NB4 (cell line): ENCODE measurements at regions not wholly inside any gene's neighbourhood (a gene's known extent, or its start where the extent isn't known, plus 50 kb on each side); places are given as distances from the start of the nearest gene placed in this dataset.

ENCODE experiments used
- CTCF ChIP-seq: IDR thresholded peaks from one replicate; pipeline ENCODE4 v1.5.1; 2012; ENCODE audit warnings: low read depth, low read length
- MAX ChIP-seq: IDR thresholded peaks from 2 replicates; pipeline ENCODE4 v1.6.1; 2011; ENCODE audit warnings: low read depth, low read length
- MYC ChIP-seq: IDR thresholded peaks from 2 replicates; pipeline ENCODE4 v1.6.1; 2011; ENCODE audit warnings: low read depth, low read length
- POLR2A ChIP-seq: IDR thresholded peaks from 2 replicates; pipeline ENCODE4 v1.6.1; 2011; ENCODE audit warnings: mild to moderate bottlenecking; ENCODE audit not compliant: insufficient read length; ENCODE audit errors: extremely low read depth

- TF ChIP-seq POLR2A = no peak
- TF ChIP-seq CTCF = no peak
- no peak for TF ChIP-seq MYC
- no peak for TF ChIP-seq MAX
These were observed 111.8 kb upstream of the FRMPD4 start for GRCh38 chrX:12026481-12026880.
